GM03348 (cell line): ENCODE measurements at regions not wholly inside any gene's neighbourhood (a gene's known extent, or its start where the extent isn't known, plus 50 kb on each side); places are given as distances from the start of the nearest gene placed in this dataset.

Source experiments
- DNase-seq: peaks from one replicate; pipeline ENCODE4 v3.0.0; 2012; ENCODE audit warnings: low spot score

DNA sequence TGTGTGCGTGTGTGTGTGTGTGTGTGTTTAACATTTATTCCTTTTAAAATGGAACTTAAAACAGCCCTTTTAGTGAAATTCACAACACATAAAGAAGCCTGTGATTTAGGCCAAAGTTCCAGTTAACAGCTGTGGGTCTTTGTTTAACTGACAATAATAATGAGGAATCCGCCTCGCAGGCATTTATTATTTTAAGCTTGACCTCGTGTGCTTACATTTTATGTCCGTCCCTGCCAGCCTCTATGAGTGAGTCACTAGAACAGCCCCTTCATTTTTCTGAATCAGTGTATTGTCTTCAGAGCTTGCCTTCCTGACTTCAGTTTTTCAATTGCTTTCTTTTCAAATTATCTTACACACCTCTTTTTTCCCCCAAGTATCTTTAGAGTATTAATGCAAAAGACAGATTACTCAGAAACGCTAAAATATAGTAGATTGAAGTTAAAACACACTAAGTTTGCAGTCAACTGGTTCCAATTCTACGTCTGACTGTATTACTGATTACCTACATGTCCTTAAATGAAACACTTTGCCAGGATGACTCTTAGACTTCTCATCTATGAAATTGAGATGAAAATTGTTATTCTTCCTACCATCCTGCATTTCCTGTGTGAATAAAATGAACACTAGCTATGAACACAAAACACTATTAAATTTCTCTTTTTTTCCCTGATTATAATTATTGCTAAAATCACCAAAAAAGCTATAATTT is 319.6 kb upstream of the HS3ST1 start:
- no peak for DNase-seq

DNA sequence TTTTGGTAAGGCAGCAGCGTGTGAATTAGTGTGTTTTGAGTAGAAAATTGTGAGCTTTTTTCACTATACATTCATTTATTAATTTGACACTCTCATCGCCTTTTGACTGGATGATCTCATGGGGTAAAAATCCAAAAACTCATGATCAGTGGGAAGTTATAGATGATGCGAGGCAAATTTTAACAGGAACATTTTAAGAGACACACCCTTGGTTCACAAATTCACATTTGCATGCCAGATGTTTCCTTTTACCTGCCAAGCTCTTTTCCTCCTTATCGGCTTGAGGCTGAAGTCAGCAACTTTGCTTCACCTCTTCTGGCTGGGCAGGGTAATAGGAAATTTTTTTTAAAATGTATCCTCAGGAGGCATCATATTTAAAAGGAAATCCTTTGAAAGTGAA is 318.0 kb upstream of the HS3ST1 start:
- DNase-seq = no peak

- DNase-seq = no peak
These were observed 315.3 kb upstream of the HS3ST1 start for GRCh38 chr4:11743976-11744375.

GRCh38 chr4:11743236-11743635 is 314.5 kb upstream of the HS3ST1 start:
- DNase-seq = no peak

DNA sequence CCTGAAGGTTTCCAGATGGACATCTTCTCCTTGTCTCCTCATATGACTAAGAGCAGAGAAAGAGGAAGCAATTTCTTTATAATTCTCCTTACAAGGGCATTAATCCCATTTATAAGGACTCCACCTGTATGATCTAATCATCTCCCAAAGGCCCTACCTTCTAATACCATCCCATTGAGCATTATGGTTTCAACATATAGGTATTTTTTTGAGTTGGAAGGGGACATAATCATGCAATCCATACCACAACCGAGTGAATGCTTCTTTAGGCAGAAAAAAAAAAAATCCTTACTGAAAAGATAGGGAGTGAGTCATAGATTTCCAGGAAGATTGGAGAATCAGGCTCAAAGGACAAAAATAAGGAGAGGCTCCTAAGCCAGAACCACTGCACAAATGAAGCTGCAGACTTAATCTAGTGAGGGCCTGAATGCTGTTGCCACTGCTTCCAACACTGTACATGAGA is 312.5 kb upstream of the HS3ST1 start:
- no peak for DNase-seq

DNA sequence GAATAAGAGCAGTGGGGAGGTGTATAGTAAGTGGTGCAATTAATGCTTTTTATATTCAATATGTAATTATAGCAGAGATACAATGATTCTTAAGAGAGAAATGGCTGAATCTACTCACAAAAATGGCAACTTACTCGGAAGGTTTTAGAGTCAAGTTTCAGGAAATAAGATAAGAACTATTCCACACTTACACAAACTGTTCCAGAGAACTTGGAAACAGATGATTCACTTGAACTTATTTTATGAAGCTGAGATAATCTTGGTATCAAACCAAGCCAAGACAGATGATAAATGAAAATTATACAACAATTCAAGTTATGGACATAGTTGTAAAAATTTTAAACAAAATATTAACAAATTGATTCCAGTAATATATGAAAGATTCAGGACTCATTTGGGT is 311.3 kb upstream of the HS3ST1 start:
- DNase-seq = no peak

GRCh38 chr4:11736978-11737377 is 308.3 kb upstream of the HS3ST1 start:
- no peak for DNase-seq

DNA sequence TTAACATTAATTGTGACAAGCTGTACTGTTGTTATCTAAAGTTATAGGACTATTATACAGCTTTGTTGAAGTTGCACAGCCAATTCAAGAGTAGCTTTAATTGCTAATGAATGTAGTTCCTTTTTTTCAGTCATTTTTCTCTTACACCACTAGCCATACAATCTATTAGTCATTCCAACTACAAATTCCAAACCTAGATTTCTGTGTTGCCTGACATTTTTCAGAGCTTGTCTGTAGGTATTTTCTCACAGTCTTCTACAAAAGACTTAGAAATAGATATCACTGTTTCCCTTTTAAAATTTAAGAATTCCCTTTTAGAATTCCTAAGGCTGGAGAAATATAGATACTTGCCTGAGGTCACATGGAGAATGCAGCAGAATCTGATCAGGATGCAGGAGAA is 307.0 kb upstream of the HS3ST1 start:
- no peak for DNase-seq

DNA sequence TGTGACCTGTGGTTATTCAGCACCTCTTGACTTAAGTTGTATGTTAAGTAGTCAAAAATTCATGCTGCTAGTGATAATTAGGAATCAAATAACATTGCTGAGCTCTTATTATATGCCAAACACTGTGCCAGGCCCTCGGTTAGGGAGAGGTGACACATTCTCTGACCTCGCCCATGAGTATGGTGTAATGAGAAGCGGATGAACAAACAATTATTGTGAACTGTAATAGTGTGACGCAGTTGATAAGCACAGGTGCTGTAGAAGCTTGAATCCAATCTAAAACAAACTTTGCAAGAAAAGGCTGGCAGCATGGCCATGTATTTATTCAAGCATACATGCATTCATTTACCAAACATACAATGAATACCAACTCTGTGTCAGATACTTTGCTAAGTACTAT is 303.5 kb upstream of the HS3ST1 start:
- no peak for DNase-seq

- no peak for DNase-seq
These were observed 301.9 kb upstream of the HS3ST1 start for GRCh38 chr4:11730545-11730944.

GRCh38 chr4:11729548-11729947 is 300.9 kb upstream of the HS3ST1 start:
- no peak for DNase-seq

GRCh38 chr4:11727903-11728564 is 299.3 kb upstream of the HS3ST1 start:
- DNase-seq = no peak

- no peak for DNase-seq
These were observed 296.0 kb upstream of the HS3ST1 start for GRCh38 chr4:11724731-11725130.

- DNase-seq = no peak
These were observed 293.5 kb upstream of the HS3ST1 start for GRCh38 chr4:11722223-11722622.

DNA sequence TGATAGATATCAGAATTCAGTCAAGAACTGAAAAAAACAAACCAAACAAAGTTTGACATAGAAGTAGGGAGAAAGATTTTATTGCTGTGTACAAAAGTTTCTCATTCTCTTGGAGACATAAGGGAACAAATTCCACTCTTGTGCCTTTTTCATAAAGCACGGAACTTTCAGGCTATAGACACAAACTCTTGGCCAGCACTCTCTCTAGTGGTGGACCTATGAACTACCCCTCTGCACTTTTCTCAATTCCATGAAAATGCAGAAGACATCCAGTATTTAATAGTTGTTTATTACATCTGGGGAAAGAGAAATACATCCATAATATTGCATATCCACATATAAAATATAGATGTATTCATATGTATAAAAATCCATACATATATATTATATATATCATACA is 291.6 kb upstream of the HS3ST1 start:
- DNase-seq = peak; percentile 9

- DNase-seq = no peak
These were observed 291.2 kb upstream of the HS3ST1 start for GRCh38 chr4:11719879-11720278.

- DNase-seq = no peak
These were observed 287.2 kb upstream of the HS3ST1 start for GRCh38 chr4:11715753-11716521.

GRCh38 chr4:11710453-11711093 is 281.9 kb upstream of the HS3ST1 start:
- DNase-seq = no peak

DNA sequence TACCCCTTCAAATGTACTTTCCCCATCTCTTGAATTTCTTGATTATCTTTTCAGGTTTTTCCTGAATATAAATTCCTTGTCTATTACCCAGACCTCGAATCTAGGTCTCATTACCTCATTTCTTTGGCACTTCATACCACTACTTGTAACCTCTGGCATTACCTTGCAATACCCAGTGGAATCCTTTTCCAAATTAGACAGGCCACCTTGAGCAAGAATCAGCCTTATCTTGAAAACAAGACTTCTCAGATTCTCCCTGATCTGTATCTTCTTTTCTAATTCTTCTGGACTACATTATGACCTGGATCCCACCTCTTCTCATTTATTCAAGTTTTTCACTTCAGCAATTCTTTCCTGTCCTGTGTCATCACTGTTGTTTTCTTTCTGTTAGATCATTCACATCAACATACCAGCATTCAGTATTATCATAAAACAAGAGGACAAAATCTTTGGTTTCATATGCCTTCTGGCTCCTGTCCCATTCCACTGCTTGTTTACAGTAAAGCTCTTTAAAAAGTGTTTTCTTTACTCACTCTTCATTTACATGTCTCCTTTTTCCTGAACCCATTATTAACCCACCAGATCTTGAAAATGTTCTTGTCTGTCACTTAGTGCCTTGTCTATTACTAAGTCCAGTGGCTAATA is 275.6 kb upstream of the HS3ST1 start:
- no peak for DNase-seq

- DNase-seq = no peak
These were observed 274.3 kb upstream of the HS3ST1 start for GRCh38 chr4:11702886-11703557.

DNA sequence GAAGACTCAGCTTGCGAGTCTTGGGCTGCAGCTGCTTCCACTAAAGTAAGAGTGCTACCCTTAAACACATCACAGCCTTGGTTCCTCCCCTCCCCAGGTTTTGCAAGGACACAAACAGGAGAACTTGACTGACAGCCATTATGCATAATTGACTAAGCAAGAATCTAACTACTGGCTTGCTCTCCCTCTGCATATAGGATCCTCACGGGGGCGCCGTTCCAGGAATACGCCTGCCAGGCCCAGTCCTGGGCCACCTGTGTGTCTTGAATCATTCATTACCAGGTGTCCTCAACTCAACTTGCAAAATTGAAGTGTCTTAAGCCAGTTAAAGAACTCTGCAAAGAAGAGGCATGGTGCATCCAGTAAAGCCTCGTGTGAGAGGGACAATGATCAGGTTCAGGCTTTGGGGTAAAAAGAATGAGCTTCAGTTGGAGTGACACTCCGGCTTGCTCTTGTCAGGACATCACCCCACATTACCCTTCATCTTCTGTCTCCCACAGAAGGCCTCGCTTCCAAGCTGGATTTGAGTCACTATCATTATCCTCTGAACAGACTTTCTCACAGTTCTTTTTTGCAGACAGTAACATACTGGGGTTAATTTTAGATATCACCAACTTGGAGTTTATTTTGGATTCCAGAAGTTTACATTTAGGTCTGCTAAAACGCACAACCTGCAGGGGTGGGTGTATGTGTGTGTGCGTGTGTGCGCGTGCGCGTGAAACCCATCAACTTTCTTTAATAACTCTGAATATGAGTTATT is 273.5 kb upstream of the HS3ST1 start:
- no peak for DNase-seq
